Stimulated activated naive CD8-positive, alpha-beta T cell treated with anti-CD3 and anti-CD28 coated beads, Interleukin-15, Interleukin-2, amounts not matched to agents 100 U/mL and 50 U/mL, for 24 hours (primary cell): ENCODE measurements at regions not wholly inside any gene's neighbourhood (a gene's known extent, or its start where the extent isn't known, plus 50 kb on each side); places are given as distances from the start of the nearest gene placed in this dataset.

ENCODE experiments used
- ATAC-seq: fragments of 150-1000 bp; cut with Tn5 transposase; one replicate; pipeline ENCODE4 v1.10.0; 2021
- DNase-seq: peaks from one replicate; pipeline ENCODE4 v3.0.0; 2021

DNA sequence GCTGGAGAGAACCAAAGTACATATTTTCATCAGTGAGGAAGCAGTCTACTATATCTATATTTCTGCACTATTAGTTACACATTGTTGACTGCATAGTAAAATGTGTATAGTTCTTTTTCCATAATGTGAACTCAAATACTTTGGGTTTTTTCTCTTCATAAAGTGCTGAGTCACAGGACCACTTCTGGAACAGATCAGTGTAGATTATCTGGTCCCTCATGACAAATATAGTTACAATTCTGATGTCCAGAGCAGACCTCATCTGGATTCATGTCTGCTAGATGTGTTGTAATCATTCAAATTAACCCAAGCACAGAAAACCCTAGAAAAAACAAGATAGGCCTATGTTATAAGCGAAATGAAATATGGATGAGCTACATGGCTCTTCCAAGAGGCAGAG is 171.4 kb downstream of the SUCLA2 start:
- ATAC-seq (no peak), DNase-seq (no peak)

DNA sequence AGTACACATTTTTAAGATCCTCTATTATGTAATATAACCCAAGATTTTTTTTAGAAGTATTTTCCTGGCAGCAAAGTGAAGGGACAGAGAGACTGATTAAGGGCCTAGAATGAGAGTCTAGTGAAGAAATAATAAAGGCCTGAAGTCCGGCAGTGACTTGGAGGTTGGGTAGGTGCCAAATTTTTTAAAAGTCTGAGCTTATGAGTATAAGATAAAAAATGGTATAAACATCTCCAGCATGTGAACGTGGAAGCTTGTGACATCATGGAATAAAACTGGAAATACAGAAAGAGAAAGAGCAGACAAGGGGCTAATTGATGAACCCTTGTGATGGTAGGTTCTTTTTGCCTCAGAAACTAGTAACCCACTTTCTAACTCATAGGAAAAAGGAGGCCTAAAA is 174.6 kb downstream of the SUCLA2 start:
- no peak for DNase-seq
- no peak for ATAC-seq

DNA sequence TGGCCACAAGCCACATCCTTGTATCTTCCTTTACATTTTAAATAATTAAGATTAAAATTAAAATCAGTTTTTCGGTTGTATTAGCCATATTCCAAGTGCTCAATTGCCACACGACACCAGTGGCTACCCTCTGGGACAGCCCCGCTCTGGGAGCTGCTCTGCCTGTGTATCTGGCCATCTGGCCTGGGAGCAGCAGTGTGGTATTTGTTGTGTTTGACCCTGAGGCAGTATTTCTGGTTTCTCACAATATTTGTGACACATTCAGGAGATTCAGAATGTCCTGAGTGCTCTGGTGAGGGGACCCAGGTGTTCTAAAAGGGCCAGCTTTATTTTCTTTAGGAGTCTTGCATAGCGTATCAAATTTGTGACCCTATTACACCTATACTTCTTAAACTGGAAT is 179.0 kb downstream of the SUCLA2 start:
- ATAC-seq (no peak), DNase-seq (no peak)

DNA sequence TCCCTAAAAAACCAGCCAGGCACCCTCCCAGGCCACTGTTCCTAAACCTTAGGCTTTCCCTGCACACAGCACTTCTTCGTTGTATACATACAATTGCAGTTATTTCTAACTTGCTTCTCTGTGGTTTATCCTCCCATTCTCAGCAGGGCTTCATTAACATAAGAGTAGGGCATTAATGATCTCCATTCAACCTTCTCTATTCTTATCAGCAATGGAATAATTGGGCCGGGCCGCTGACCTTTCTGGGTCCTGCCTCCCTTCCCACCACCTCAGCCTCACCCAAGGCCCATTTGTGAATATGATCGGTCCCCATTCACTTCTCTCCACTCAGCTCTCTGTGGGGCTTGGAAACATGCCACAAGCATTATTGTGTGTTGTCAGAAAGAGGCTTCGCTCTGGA is 184.2 kb downstream of the SUCLA2 start:
- ATAC-seq (no peak), DNase-seq (no peak)

DNA sequence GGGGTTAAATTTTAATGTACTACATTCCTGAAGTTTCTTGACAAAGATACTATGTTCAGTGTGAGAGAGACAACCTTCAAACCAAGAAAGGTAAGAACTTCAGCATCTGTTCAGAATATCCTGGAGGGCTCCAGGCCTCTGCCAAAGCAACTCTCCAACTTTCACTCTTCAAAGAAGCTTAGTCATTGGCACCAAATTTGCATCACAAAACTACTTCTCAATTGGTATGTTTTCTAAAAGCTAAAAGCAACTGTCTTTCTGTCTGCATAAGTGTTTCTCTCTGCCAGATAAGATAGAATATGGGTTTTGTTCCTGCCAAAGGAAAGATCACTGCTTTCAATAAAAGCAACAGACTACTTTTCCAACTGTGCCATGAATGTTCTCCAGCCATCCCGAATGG is 187.4 kb downstream of the SUCLA2 start:
- ATAC-seq (no peak), DNase-seq (no peak)

DNA sequence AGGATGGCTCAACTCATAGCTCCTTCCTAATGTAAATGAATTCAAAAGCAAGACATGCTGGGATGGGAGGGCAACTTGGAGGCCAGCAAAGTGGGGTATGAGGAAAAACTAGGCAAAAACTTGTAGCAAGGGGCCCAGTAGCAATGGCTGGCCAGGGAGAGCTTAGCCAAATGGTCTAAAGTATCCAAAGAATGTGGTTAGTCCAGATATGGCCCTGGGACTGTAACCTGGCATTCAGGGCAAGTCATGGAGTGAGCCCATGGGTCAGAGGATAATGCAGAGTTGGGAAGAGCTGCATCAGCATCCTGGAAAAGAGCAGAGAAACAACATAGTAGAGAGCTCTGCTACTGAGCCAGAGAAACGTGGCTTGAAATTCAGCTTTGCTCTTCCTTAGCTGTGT is 191.7 kb downstream of the SUCLA2 start:
- no peak for DNase-seq
- ATAC-seq, result no peak

DNA sequence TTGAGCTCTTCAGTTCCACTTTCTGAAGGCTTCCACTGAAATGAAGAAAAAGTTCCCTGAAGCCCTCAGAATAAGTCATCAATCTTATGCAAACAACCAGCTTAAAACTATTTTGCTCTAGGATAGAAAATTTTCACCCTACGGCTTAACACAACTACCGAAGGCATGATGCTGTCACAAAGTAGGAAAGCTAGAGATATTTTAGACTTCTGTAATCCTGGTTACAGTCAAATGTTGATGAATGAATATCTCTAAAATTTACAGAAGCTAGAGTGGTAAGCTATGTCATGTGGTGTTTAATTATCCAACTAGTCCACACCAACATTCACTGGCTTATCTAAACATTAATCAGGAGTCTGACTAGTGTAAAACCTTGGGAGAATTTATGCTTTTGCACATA is 197.9 kb downstream of the SUCLA2 start:
- DNase-seq, result no peak
- ATAC-seq, result no peak

DNA sequence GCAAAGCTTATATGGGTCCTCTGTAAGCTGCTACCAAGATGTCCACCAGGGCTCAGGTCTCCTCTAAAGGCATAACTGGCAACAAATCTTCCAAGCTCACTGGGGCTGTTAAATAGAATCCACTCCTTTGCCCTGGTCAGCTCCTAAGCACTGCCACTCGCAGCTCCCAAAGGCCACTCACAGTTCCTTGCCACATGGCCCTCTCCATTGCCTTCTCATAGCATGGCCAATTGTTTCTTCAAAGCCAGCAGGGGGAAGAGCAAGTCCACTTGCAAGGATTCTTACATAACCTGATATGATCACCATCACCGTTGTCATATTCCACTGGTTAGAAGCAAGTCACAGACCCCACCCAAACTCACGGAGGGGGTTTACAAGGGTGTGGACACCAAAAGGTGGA is 199.5 kb downstream of the SUCLA2 start:
- DNase-seq (no peak), ATAC-seq (no peak)

DNA sequence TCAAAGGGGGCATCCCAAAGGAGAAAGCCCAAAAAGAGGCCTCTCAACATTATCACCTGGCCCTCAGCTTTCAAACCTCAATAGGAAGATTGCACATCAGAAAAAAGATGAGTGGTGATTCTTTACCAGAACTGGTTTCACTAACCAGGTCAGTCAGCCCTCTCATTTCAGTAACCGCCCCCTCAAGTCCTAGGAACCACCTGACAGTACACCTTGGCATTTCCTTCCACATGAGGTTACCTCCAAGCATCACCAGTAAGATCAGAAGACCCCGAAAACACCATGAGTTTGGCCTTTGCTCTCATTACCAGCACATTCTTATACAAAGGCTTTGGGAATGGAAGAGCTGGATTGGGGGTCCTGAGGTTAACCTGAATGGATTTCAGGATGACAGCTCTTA is 200.5 kb downstream of the SUCLA2 start:
- ATAC-seq (no peak), DNase-seq (no peak)

DNA sequence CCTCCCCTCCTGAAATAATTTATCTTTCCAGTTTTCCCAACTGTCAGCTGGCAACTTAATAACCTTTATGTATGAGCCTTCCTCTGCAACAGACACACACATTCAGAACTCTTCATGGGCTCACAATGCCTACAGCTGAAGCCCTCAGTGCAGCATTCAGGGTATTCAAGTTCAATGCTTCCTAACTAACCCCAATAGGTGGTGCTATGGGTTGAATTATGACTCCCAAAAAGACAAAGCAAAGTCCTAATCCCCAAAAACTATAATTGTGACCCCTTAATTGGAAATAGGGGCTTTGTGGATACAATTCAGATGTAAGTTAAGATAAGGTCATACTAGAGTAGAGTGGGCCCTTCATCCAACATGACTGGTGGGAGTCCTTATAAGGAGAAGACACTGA is 202.2 kb downstream of the SUCLA2 start:
- ATAC-seq (no peak), DNase-seq (no peak)

DNA sequence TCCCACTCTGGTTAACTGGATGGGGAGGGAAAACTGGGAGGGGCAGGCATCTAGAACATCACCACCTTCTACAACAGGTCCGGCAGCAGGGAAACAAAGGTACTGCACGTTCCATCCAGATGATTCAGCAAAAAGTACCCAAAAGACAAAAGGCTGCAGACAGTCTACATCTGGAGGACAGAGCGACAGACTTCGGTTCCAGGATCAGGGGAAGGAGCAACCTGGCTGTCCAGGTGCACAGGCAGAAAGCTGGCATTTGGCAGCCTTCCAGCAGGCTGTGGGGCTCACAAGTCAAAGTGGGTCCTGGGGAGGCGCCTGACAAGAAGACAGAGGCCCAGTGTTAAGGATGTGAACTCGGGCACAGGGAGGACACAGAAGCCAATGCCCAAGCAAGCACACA is 202.9 kb downstream of the SUCLA2 start:
- no peak for ATAC-seq
- DNase-seq, result no peak

DNA sequence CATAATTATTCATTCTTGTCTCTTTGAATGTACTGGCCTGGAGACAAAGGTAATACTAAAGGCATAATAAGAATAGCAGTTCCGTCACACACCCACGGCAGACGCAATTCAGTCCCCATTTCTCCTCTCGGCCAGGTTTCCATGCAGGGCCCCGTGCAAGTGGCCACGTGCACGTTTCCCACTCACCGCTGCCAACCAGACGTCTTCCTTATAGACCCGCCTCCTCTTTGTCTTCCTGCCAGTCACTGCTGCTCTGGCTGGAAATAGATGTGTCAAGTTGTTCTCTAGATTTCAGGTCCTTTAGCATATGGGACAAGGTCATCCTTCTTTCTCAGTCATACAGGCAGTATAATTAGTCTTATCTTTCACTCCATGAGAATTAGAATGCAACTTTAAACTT is 204.3 kb downstream of the SUCLA2 start:
- no peak for DNase-seq
- ATAC-seq, result no peak

DNA sequence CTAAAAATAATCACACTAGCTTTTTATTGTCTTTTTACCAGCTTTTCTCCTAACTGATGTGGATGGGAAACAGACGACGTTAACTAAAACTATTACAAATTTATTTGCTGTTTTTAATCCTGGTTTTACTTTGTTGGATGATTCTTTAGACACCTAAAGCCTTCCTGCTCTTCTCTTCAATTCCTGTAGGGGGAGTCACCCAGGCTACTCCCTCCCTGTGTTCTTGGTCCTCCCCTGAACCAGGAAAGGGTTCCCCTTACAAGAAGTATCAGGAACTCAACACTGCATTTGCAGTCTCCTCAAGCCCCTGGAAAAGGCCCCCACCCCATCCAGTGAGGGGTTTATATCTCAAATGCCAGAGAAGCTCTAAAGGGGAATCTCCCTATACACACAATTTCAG is 206.1 kb downstream of the SUCLA2 start:
- no peak for DNase-seq
- ATAC-seq, result peak; percentile 19

DNA sequence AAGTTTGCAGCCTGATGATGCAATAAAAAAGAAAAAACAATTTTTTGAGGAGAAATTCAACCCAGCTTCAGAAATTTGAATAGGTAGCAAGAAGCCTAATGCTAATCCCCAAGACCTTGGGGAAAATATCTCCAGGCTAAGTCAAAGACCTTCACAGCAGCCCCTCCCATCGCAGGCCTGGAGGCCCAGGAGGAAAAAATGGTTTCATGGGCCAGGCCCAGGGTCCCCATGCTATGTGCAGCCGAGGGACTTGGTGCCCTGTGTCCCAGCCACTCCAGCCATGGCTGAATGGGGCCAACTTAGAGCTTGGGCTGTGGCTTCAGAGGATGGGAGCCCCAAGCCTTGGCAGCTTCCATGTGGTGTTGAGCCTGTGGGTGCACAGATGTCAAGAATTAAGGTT is 210.3 kb downstream of the SUCLA2 start:
- ATAC-seq, result no peak
- no peak for DNase-seq

DNA sequence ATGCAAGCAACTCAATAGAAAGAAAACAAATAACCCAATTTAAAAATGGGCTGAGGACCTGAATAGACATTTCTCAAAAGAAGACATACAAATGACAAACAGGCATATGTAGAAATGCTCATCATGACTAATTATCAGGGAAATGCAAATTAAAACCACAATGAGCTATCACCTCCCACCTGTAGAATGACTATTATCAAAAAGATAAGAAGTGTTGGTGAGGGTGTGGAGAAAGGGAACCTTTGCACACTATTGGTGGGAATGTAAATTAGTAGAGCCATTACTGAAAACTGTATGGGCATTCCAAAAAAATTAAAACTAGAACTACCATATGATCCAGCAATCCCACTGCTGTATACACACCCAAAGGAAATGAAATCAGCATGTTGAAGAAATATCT is 212.2 kb downstream of the SUCLA2 start:
- DNase-seq, result no peak
- no peak for ATAC-seq

DNA sequence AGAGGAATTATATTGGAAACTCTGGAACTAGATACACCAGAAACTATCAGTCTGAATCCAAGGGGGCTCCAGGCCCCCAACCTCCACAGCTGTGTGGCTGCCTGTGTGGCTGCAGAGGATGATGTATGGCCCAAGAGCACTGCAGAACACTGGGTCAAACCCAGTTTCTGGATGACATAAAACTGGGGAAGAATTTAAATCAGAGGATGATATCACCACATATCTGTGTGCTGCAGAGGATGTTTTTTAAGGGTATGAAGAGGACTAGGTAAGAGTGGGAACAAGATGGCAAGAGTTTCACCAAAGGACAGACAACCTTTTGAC is 226.4 kb downstream of the SUCLA2 start:
- ATAC-seq (no peak), DNase-seq (no peak)

DNA sequence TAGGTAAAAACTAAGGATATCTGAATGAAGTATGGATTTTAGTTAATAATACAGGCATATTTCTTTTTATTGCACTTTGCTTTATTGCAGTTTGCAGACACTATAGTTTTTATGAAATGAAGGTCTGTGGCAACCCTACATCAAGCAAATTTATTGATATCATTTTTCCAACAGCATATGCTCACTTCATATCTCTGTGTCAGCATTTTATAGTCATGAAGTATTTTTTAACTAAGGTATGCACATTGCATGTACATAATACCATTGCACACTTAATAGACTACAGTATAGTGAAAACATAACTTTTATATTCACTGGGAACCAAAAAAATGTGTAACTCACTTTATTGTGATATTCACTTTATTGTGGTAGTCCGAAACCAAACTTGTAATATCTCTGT is 236.3 kb downstream of the SUCLA2 start:
- DNase-seq, result no peak
- no peak for ATAC-seq

DNA sequence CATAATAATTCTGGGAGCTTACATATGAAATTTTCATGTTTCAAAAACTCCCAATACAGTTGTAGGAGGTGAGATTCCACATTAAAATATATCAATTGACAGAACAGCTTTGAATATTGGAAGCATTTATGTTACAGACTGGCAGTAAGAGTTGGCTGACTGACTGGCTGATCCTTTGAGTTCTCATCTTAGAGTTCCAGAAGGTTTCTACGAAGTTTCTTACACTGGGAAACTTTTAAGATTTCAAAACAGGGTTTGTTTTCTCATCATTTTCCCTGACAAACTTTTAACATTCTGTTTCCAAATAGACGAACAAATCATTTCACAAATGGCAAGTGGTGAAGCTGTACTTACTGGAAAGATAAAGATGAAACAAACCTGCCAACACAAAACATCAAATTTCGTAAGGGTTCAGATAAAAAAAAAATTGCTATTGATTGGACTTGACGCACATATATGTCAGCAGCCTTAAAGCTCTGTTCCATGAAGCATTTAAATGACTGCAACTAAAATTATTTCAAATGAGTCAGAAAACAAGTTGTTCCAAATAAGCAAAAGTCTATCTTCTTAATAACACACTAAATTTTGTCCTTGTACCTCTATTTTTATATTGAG is 243.5 kb downstream of the SUCLA2 start:
- ATAC-seq, result no peak
- DNase-seq, result no peak

DNA sequence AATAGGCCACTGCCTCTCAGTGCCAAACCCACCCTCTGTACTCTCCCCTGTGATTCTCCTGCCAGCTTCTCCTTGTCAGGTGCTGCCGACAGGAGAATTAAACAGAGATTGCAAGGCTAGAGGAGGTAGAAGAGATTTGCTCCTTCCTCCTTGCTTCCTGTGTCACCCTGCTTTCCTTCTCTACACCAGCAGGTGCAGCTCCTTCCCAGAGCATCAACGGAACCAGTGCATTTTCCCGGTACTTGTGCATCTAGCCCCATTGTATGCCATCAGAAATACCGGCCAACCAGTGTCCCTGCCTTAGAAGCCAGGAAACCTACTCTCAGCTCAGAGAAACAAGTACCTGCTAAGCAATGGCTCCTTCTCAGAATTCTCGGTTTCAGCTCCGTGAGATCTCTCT is 253.2 kb downstream of the SUCLA2 start:
- ATAC-seq, result no peak

DNA sequence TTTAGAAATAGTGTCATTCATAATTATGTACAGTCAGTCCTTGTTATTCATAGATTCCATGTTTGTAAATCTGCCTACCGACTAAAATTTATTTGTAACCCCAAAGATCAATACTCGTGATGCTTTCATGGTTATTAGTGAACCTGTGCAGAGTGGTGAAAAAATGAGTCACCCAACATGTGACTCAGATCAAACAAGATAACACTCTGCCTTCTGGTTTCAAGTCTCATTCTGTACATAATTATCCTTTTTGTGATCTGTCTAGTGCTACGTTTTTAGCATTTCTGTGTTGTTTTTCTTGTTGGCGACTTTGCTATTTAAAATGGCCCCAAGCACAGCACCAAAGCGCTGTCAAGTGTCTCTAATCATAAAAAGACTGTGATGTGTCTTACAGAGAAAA is 274.7 kb downstream of the SUCLA2 start:
- DNase-seq (no peak), ATAC-seq (no peak)

More for the DNA sequence above, 253.2 kb downstream of the SUCLA2 start:
- DNase-seq, result no peak

DNA sequence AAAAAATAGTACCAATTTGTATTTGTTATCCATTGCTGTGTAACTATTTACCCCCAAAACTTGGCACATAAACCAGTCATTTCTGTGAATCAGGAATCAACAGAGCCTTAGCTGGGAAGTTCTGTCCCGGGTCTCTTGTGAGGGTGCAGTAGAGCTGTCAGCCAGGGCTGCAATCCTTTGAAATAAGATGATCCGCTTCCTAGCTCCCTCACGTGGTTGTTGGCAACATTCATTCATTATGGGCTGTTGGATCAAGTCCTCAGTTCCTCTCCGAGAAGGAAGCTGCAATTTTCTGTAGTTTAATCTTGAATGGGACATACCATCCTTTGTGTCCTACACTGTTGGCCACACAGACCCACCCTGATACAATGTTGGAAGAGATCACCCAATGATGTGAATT is 277.2 kb downstream of the SUCLA2 start:
- DNase-seq (no peak), ATAC-seq (no peak)

DNA sequence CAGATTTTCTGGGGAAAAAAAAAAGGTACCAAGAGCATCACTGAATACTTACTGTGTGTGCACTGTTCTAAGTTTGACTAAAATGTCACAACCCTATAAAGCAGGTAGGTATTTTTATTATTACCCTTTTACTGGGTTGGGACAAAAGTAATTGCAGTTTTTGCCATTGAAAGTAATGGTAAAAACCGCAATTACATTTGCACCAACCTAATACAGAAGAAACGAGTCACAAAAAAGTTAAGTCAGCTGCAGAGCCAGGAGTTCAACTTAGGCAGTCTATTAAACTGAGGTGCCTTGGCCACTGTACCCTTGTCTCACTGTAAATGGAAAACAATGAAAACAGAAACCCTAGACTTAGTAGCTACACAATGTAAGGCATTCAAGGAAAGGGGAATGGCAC is 281.9 kb downstream of the SUCLA2 start:
- no peak for ATAC-seq
- DNase-seq, result no peak

DNA sequence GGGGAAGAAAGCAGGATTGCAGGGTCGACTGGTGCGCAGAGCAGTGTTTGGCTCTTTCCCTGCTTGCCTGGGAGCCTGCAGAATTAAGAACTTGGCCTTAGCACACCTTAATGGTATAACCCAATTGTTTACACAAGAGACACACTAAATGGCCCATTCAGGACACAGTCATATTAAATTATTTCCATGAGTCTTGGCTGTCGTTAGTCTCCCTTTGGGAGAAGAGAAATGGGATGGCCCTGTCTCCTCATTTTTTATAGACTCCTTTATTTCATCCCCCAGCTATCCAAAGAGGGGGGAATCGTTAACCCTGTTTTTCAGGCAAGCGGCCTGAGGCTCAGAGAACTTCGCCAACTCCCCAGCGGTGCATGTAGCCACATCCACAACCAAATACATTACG is 282.5 kb downstream of the SUCLA2 start:
- ATAC-seq, result no peak

DNA sequence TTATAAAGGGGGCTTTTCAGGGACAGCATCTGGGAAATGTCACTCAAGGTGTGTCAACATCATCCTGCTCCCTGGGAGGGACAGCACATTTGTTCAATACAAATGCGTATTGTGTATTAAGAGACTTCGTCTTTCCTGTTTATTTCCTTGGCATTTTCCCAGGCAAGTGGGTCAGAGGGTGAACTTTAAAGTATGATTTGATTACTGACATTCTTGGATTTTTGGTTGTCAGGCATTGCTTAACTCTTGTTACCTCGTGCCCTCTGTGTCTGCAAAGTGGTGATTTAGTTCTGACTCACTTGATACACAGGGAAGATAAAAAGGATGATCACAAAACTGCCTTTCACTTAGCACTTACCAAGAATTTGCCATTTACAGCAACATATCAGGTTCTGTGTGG is 292.7 kb downstream of the SUCLA2 start:
- ATAC-seq (no peak), DNase-seq (no peak)

More for the DNA sequence above, 282.5 kb downstream of the SUCLA2 start:
- DNase-seq, result no peak

DNA sequence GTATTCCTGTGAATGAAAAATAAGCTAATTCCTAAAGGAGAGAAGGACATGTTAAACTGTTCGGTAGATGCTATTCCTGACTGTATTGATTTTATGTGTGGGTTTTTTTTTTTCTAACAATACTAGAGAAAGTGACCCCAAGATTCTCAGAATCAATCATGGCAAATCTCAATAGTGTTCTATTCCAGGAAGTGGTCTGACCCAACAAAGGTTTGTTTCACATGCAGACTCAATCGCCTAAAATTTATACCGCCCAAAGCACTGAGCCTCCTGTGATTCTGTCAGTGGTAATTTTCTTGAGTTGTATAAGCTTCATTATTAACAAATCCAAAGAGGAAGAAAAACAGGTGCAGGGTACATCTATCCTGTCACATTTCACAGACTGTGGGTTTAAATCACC is 293.7 kb downstream of the SUCLA2 start:
- DNase-seq (no peak), ATAC-seq (no peak)
